Activated naive CD8-positive, alpha-beta T cell treated with anti-CD3 and anti-CD28 coated beads, Interleukin-2, amount 50 U/mL, for 24 hours (primary cell): ENCODE measurements at regions not wholly inside any gene's neighbourhood (a gene's known extent, or its start where the extent isn't known, plus 50 kb on each side); places are given as distances from the start of the nearest gene placed in this dataset.

Experiments used
- ATAC-seq: fragments of 150-1000 bp; cut with Tn5 transposase; one replicate; pipeline ENCODE4 v1.10.0; 2021
- DNase-seq: peaks from one replicate; pipeline ENCODE4 v3.0.0; 2021
- H3K27ac Mint-ChIP-seq: one replicate; pipeline ENCODE4 v1.8.0; 2021; ENCODE audit warnings: mild to moderate bottlenecking, mixed read lengths
- H3K27me3 Mint-ChIP-seq: one replicate; pipeline ENCODE4 v1.8.0; 2021; ENCODE audit warnings: mixed read lengths
- H3K36me3 Mint-ChIP-seq: one replicate; pipeline ENCODE4 v1.8.0; 2021; ENCODE audit warnings: low read depth, mixed read lengths
- H3K4me1 Mint-ChIP-seq: one replicate; pipeline ENCODE4 v1.8.0; 2021; ENCODE audit warnings: mixed read lengths
- H3K4me3 Mint-ChIP-seq: one replicate; pipeline ENCODE4 v1.8.0; 2021; ENCODE audit warnings: mild to moderate bottlenecking, moderate library complexity, mixed read lengths
- H3K9me3 Mint-ChIP-seq: one replicate; pipeline ENCODE4 v1.8.0; 2021; ENCODE audit warnings: mixed read lengths

DNA sequence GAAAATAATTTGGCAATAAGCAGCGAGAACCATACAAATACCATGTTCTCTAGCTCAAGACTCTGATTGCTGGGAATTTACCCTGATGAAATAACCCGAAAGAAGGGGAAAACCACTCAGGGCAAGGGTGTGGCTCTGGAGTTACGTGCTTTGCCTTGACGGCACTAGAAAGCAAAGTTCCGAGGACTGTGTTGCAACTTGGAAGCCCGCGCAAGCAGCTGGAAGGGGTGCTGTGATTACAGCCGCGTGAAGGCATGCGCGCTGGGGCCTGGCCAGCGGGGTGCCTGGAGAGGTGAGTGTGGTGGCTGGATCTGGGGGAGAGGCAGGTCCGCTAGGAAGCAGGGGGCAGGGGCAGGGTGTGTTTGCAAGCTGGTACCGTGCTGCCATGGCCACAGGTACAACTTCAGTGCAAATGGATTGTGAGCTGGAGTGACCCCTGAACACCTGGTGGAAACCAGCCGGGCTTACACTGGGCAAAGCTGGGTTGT is 52.6 kb upstream of the CNOT6 start:
- Mint-ChIP-seq H3K27me3 (peaks cover 14% of the 10 kb centered on the region), H3K36me3 (no peaks in the 10 kb centered on the region), H3K4me3 (no peak overlapping the region), H3K4me1 (no peaks in the 10 kb centered on the region), H3K27ac (no peak overlapping the region), H3K9me3 (peaks cover 10% of the 10 kb centered on the region)
- no peak for DNase-seq
- no peak for ATAC-seq
